Endodermal cell (in vitro differentiated cells): ENCODE measurements at regions not wholly inside any gene's neighbourhood (a gene's known extent, or its start where the extent isn't known, plus 50 kb on each side); places are given as distances from the start of the nearest gene placed in this dataset.

ENCODE experiments used
- DNase-seq: peaks from one replicate; pipeline ENCODE4 v3.0.0-alpha.2; 2017
- H3K27ac ChIP-seq: 2 replicates; pipeline ENCODE4 v1.5.1; 2013; ENCODE audit warnings: mild to moderate bottlenecking, low read depth, low read length, moderate library complexity
- H3K27me3 ChIP-seq: 2 replicates; pipeline ENCODE4 v1.6.1; 2013; ENCODE audit warnings: mild to moderate bottlenecking, low read length, moderate library complexity; ENCODE audit not compliant: insufficient read depth, control insufficient read depth, poor library complexity, severe bottlenecking
- H3K36me3 ChIP-seq: 2 replicates; pipeline ENCODE4 v1.7.0; 2013; ENCODE audit warnings: mild to moderate bottlenecking, low read length, moderate library complexity; ENCODE audit not compliant: control insufficient read depth, insufficient read depth
- H3K4me1 ChIP-seq: one replicate; pipeline ENCODE4 v1.7.0; 2013; ENCODE audit warnings: low read length; ENCODE audit not compliant: control insufficient read depth, insufficient read depth
- H3K4me3 ChIP-seq: 2 replicates; pipeline ENCODE4 v1.5.1; 2013; ENCODE audit warnings: mild to moderate bottlenecking, low read length, moderate library complexity
- H3K9ac ChIP-seq: 2 replicates; pipeline ENCODE4 v1.6.1; 2013; ENCODE audit warnings: mild to moderate bottlenecking, low read length, moderate library complexity; ENCODE audit not compliant: poor library complexity, severe bottlenecking; ENCODE audit errors: extremely low read depth
- H3K9me3 ChIP-seq: 2 replicates; pipeline ENCODE4 v1.6.1; 2013; ENCODE audit warnings: mild to moderate bottlenecking, low read length, moderate library complexity; ENCODE audit not compliant: control insufficient read depth
- H3K27ac Mint-ChIP-seq: 2 replicates; pipeline ENCODE4 v1.8.0; 2020; ENCODE audit warnings: mixed read lengths
- H3K27me3 Mint-ChIP-seq: 2 replicates; pipeline ENCODE4 v1.8.0; 2021; ENCODE audit warnings: mild to moderate bottlenecking, mixed read lengths; ENCODE audit not compliant: insufficient read depth
- H3K36me3 Mint-ChIP-seq: 2 replicates; pipeline ENCODE4 v1.8.0; 2020; ENCODE audit warnings: low read depth, mixed read lengths
- H3K4me1 Mint-ChIP-seq: 2 replicates; pipeline ENCODE4 v1.8.0; 2020; ENCODE audit warnings: mixed read lengths
- H3K4me3 Mint-ChIP-seq: 2 replicates; pipeline ENCODE4 v1.8.0; 2020; ENCODE audit warnings: mild to moderate bottlenecking, moderate library complexity, mixed read lengths
- H3K9me3 Mint-ChIP-seq: 2 replicates; pipeline ENCODE4 v1.8.0; 2020; ENCODE audit warnings: mild to moderate bottlenecking, mixed read lengths
- WGBS, 2 experiments: methylation state at CpG; one replicate each; pipeline versions ENCODE4 v1.1.5 to v1.1.7; 2013; ENCODE audit warnings: missing lambda C conversion rate in 2 of 2, mixed read lengths in 1 of 2; ENCODE audit not compliant: insufficient coverage in 1 of 2, insufficient read length in 1 of 2; 5-methylcytosine and 5-hydroxymethylcytosine counted together
- TF ChIP-seq, protein P1 (sequence below): fragments of 200-600 bp; sonication (generic); conservative IDR thresholded peaks from 2 replicates; pipeline ENCODE4 v1.5.0; 2021; ENCODE audit warnings: antibody characterized with exemption, mild to moderate bottlenecking

DNA sequence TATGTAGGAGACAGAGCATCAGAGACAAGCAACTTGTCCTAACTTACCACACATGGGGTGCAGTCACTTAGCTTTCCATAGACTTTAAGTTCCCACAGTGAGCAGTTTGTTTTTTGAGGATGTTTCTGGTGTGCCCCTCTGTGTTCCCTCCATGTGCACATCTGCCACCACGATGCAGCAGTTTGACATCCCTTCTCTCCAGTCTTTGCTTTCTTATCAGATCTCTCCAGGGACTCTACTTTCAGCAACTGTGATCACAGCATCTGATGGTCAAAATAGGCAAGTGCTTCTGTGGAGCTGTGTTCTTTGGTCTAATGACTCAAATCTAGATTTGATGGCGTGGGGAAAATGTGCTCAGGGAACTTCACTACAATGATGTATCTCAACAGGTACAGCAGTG lies 96.5 kb upstream of the NAMPT start:
- no peaks in the 10 kb centered on the region for H3K4me1 Mint-ChIP-seq
- no peak overlapping the region for H3K9ac ChIP-seq
- no peaks in the 10 kb centered on the region for H3K9me3 Mint-ChIP-seq
- no peak overlapping the region for H3K4me3 ChIP-seq
- no peaks in the 10 kb centered on the region for H3K36me3 ChIP-seq
- no peak overlapping the region for H3K4me3 Mint-ChIP-seq
- H3K27me3 ChIP-seq: no peaks in the 10 kb centered on the region
- no peak overlapping the region for H3K27ac ChIP-seq
- no peaks in the 10 kb centered on the region for H3K4me1 ChIP-seq
- TF ChIP-seq, protein P1, sequence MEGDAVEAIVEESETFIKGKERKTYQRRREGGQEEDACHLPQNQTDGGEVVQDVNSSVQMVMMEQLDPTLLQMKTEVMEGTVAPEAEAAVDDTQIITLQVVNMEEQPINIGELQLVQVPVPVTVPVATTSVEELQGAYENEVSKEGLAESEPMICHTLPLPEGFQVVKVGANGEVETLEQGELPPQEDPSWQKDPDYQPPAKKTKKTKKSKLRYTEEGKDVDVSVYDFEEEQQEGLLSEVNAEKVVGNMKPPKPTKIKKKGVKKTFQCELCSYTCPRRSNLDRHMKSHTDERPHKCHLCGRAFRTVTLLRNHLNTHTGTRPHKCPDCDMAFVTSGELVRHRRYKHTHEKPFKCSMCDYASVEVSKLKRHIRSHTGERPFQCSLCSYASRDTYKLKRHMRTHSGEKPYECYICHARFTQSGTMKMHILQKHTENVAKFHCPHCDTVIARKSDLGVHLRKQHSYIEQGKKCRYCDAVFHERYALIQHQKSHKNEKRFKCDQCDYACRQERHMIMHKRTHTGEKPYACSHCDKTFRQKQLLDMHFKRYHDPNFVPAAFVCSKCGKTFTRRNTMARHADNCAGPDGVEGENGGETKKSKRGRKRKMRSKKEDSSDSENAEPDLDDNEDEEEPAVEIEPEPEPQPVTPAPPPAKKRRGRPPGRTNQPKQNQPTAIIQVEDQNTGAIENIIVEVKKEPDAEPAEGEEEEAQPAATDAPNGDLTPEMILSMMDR: no peak
- 84 to 85% methylated on average over 2 of the region's 2 CpGs for WGBS, 2 experiments
- H3K36me3 Mint-ChIP-seq: no peaks in the 10 kb centered on the region
- no peak overlapping the region for H3K27ac Mint-ChIP-seq
- no peak for DNase-seq
- no peaks in the 10 kb centered on the region for H3K27me3 Mint-ChIP-seq
- peaks cover 5% of the 10 kb centered on the region for H3K9me3 ChIP-seq

DNA sequence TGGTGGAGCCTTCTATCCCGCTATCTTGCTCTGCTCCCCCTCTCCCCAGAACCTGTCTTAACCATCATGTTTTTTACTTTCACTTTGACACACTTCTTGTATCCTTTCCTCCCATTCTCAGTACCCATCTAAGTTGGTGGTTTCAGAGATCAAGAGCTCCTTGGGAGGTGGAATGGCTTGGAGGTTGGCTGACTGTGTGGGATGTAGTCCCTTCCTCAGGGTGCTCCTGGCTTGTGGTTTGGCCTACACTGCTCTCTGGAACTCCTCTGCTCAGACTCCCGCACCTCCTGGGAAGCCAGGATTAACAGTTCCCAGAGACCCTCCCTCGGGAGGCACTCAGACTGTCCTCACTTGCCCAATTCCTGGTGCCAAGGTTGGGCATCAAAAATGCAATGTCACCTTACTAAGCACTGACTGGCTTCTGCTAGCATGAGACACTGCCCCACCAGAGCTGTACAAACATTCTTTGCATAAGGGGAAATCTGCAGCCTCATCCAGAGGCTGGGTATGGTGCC lies 93.1 kb upstream of the NAMPT start:
- H3K4me3 Mint-ChIP-seq: no peak overlapping the region
- no peaks in the 10 kb centered on the region for H3K9me3 Mint-ChIP-seq
- no peaks in the 10 kb centered on the region for H3K27me3 Mint-ChIP-seq
- H3K36me3 Mint-ChIP-seq: no peaks in the 10 kb centered on the region
- no peak overlapping the region for H3K9ac ChIP-seq
- no peak overlapping the region for H3K4me3 ChIP-seq
- DNase-seq: no peak
- 89 to 94% methylated on average over 2 to 3 of the region's 3 CpGs for WGBS, 2 experiments
- no peak overlapping the region for H3K27ac ChIP-seq
- H3K27me3 ChIP-seq: no peaks in the 10 kb centered on the region
- TF ChIP-seq, protein P1: no peak
- H3K9me3 ChIP-seq: no peaks in the 10 kb centered on the region
- H3K36me3 ChIP-seq: no peaks in the 10 kb centered on the region
- no peaks in the 10 kb centered on the region for H3K4me1 ChIP-seq
- no peaks in the 10 kb centered on the region for H3K4me1 Mint-ChIP-seq
- no peak overlapping the region for H3K27ac Mint-ChIP-seq

DNA sequence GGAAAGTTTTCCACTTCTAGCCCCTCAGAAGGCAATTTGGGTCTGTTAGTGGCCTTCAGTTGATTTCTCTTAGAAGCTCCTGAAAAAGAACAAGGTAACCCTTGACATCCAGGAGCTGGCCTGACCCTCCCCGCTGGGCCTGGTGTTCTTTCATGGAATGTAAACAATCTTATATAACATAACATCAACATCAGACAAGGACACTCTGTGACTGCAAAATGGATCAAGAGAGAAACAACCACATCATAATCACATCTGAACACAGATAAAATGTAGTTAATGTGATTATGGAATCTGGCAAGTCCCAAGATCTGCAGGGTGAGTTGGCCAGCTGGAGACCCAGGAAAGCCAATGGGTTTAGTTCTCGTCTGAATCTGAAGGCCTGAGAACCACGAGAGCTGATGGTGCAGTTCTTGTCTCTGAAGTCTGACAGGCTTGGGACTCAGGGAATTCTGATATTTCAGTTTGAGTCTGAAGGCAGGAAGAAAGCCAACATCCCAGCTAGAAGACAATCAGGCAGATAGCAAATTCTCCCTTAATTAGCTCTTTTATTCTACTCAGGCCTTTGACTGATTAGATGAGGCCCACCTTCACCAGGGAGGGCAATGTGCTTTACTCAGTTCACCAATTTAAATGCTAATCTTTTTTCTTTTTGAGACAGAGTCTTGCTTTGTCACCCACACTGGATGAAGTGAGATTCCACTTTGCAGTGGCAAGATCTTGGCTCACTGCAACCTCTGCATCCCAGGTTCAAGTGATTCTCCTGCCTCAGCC lies 91.4 kb upstream of the NAMPT start:
- WGBS, 2 experiments: 95% methylated on average over 3 of the region's 3 CpGs; no CpG with 5 or more reads in 1 of the 2 experiments
- DNase-seq: no peak

More for the DNA sequence above, 91.4 kb upstream of the NAMPT start:
- TF ChIP-seq, protein P1: no peak
- Mint-ChIP-seq H3K9me3 (no peaks in the 10 kb centered on the region), H3K27ac (no peak overlapping the region), H3K36me3 (no peaks in the 10 kb centered on the region), H3K27me3 (no peaks in the 10 kb centered on the region), H3K4me1 (no peaks in the 10 kb centered on the region), H3K4me3 (no peak overlapping the region)
- Histone ChIP-seq H3K4me3 (no peak overlapping the region), H3K9ac (no peak overlapping the region), H3K4me1 (no peaks in the 10 kb centered on the region), H3K9me3 (no peaks in the 10 kb centered on the region), H3K27ac (no peak overlapping the region), H3K36me3 (no peaks in the 10 kb centered on the region), H3K27me3 (no peaks in the 10 kb centered on the region)
